Muscle of back (tissue), 3 donors: ENCODE measurements at regions not wholly inside any gene's neighbourhood (a gene's known extent, or its start where the extent isn't known, plus 50 kb on each side); places are given as distances from the start of the nearest gene placed in this dataset.

ENCODE experiments used
- DNase-seq, 3 donors: peaks; one replicate each; pipeline versions ENCODE4 v3.0.0 to v3.0.0-alpha.2; 2013

DNA sequence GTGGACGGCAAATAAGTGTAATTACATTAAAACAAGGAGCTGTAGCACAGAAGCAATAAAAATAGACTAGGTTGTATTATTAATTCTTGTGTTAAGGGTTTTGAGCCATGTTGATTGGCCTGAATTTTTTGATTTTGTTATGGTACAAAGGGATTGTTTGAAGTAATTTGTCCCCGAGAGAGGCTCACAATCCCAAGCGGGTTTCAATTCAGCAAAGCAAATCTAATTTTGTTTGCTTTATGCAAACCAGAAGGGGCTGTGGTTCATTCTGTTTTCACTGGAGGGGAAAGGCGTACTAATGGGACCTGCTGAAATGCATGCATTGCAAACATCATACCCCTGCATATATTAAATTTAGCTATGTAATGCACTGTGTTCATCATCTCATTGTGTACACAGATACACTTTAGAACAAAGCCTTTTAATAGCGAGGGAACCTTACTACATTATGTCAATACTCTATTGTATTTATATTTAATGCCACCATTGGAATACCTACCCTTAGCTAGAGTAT lies 379.5 kb upstream of the POU3F2 start:
- DNase-seq = no peak

DNA sequence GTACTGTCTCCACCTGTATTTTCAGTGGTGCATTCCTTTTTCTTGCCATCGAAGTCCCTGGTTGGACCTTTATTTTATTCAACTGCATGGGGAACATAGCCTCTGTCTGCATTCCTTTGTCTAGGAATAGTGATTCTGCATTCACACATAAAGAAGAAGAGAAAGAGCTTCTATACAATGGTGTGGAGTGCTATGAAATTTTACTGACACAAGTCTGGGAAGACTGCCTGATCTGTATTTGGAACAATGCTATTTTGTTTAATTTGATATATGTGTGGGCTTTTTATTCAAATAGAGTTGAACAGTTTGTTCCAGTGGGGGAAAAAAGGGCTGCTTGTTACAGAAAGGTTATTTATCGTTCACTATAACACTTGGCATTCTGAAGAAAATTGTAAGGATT lies 375.7 kb upstream of the POU3F2 start:
- DNase-seq = no peak

DNA sequence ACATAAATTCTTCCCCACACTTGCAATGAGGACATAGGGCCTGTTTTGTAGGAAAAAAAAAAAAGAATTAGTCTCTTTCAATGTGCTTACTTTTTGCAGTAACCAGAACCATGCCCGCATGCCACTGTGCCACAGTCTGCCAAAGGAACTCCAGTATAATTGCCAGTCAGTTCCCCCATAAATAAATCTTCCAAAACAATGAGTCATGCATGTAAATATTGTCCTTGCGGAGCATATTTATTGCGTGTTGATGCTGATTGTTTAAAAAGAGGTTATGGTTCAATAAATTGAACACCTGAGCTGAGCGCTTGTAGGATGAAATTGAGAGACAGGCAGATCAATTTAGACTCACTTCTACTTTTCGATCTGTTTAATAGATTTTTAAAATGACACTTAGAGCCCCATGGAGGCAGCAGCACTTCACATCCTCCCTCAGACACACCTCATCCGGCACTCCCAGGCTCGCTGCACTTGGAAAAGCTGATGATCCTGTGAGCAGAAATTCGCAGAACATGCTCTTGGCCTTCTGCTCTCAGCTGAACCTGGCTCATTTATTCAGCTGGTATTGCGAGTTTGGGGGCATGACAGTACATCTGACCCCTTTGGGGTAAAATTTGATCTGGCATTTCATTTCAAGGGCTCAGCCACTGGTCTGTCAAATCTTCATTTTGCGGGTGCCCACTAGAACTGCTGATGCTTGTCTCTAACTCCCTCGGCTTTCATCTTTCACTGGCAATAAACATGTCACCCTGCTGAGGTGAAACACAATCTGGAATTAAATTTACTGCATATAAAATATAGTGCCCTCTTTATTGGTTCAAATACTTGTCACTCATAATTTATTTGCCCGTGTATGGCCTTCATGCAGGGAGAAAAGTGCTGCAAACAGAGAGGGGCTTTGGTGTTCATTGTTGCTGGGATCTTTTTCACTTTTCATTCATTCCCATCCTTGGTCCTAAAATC lies 371.1 kb upstream of the POU3F2 start:
- DNase-seq = no peak

DNA sequence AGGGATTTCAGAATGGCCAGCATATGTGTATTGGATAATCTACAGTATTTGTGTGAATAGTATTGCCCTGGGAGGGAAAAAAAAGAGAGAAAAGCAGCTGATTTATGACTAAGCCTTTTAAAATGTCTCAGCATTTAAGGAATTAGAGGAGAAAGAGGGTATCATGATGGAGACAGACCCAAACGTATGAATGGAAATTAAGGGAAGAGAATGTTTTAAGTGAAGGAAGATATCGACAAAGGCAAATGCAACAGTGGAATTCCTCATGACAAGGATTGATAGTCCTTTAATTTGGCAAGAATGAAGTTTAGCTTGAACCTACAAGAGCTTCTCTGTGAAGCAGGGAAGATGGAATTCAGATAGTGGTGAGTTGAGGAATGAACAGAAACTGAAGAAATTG lies 367.3 kb upstream of the POU3F2 start:
- no peak for DNase-seq

DNA sequence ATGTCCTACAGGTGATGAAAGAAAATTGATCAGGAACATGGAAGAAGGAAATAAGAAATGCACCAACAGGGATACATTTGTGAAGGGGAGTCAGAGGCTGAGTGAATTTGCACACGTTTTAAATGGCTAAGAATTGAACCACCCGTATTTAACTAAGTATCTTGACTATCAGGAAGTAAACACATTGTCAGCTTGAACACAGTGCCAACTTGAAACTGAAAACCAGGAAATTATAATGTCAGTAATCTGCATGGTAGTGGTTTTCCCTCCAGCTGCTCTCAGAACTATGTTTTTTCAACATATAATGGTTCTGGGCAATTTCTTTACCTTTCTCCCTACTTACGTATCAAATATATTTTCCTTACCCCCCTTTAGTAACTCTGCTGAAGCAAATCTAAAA lies 366.5 kb upstream of the POU3F2 start:
- no peak for DNase-seq

DNA sequence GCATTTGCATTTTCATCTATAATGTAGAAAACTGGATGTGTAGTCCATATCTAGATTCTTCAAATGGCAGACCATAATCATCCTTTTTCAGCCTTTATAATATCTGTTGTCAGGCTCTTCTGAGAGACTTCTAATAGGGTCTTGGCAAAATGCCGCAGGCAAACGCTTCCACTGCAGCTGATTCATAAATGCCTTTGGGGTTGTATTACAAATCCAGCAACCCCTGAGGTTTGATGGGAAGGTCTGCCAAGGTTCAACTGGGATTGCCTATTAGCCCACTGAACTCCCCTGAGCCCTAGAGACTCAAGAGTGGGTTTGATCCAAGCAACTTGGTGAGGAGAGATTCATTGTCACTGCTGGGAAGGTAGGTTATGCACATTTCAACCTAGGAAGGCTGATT lies 365.2 kb upstream of the POU3F2 start:
- peak; percentile 8 to 17 (median 9) for DNase-seq

DNA sequence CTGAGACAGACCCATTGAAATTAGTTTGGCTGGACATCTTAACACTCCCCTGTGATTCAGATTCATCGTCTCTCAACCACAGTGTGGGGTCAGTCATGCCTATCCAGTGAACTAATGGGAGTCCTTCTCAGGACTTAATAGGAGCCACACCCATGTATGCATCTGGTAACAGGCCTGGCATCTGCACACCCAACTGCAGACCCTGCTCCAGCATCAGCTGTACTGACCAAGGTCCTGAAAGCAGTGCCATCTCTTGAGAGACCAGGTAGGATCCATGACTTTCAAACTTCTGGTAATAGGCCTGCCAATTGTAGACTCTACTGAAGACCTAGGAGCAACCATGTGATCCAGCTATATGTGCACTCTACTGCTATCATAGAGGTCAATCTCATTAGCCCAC lies 363.6 kb upstream of the POU3F2 start:
- DNase-seq = no peak

DNA sequence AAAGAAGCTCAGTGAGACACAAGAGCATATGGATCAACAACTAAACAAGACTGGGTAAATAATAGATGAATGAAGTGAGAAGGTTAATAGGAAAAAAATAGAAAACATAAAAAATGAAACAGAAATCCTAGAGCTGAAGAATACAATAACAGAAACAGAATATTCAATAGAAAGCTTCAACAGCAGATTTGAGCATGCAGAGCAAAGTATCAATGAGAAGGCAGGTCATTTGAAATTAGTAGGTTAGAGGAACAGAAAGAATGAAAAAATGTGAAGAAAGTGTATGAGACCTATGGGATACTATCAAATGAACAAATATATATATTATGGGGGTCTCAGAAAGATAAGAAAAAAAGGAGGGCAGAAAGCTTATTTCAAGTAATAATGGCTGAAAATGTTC lies 362.9 kb upstream of the POU3F2 start:
- DNase-seq = no peak

DNA sequence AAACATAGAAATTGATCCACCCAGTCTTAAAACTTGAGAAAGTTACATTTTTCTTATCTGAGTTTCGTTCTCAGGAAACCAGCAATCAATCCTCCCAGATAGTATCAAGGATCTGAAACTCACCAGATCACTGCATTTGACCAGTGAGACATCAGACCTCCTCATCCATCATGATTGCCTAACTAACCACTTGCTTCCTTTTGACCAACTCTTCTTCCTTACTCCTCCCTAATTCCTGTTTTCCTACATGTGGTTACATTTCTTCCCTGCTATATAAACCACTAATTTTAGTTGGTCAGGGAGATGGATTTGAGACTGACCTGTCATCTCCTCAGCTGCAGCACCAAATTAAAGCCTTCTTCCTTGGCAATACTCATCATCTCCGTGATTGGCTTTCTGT lies 357.1 kb upstream of the POU3F2 start:
- no peak for DNase-seq

DNA sequence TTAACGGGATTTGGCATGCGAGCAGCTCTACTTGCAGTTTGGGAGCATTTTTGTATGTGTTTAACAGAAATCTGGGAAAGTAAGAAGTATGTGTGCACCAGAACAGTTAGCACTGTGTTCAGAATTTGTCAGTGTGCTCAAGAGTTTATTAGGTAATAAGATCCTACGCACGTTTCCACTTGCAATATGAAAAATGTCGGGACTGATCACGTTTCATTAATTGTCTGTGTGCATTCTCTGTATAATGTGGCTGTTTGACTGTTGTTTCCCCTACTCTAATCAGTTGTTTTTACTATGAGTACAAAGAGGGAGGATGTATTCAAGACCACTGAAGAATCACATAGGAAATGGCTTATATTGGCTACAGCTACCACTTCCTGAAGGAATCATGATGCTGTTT lies 349.7 kb upstream of the POU3F2 start:
- DNase-seq = no peak

DNA sequence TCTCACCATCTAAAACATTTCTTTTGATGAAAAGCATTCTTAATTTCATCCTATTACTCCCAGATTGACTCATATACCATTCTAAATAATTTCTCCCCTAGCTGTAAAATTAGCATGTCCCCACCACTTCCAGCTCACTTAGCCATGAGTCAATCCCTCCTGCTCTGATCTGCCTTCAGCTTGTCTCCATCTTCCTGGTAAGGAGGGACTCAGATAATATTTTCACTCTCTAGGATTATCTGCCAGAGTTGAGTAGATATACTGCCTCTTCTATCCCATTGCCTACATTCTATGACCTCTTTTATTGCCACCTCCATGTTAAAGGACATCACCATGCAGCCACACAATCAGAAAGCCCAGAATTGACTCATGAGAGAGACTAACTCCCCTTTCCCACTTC lies 348.8 kb upstream of the POU3F2 start:
- DNase-seq = no peak

DNA sequence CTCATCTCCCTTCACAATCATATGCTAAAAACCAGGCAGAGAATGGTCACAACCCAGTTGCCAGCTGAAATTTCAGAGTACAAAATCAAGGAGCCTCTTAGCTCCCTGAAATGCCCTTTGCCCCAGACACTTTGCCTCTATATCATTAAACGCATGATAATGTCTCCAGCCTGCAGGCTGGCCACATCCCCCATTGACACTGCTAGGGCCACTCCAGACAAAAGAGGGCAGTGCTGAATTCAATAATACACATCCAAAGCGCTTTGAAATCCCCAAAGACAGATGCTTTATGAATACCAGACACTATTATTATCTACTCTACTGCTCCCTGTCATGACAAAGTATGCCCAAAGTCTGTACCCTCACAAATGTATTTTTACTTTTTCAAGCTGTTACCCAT lies 348.3 kb upstream of the POU3F2 start:
- DNase-seq = no peak

DNA sequence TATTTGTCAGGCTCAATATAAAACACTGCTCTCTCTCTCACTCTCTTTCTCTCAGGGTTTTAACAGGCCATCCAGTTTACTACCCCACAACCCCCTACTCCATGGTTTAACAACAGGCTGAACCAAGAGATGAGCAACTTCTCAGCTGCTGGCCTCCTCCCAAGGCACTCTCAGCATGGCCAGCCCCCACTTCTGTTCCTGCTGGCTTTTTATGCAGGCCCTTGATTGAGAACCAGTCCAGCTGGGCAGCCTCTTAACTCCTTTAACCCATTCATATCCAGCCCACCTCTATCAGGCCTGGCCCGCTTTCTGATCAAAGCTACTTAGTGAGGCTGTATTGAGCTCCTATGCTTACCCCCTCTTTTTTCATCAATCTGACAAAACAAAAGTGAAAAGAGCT lies 346.8 kb upstream of the POU3F2 start:
- DNase-seq = no peak

DNA sequence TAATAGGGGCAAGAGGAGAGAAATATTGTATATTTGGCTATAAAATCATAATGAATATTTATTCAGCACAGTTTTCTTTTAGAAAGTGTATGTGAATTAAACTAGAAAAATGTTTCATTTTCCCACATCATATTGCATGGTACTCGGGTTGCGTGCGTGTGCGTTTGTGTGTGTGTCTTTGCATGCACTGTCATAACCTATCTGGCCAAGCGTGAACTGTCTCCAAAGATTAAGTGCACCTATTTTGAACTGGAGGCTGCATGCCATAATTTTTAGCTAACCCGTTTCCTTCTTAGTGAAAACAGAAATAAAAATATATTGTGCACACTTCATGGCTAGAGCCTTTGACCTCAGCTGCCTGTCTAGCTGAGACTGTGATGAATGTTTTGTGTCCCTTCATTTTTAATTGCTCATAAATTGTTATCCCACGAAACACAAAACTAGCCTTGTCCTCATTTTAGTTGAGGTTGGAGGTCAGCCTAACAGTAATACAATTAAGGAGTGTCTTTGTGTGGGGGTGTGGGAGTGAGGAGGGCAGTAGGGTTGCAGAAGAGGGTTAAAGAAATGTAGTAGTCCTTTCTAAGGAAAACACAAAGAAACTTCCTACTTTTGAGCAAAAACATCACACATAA lies 336.1 kb upstream of the POU3F2 start:
- DNase-seq = no peak

DNA sequence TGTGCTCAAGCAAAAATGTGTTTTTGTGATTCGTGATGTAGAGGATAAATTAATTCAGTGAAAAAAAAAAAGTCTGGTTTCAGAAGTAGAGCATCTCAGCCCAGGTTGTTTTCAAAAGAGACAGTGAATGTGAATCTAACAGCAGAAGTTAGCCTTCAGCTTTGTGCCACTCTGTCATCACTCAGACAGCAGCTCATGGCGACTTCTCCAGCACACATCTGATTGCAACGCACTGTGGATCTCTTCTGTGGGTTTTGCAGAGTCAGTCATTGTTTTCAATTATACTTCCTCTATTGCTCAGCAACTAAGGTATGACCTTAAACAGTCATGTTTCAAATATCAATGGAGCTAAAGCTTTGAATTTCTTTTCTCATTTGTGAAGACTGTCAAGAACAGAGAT lies 335.5 kb upstream of the POU3F2 start:
- peak in 1 of 3 donors; percentile 2 for DNase-seq

DNA sequence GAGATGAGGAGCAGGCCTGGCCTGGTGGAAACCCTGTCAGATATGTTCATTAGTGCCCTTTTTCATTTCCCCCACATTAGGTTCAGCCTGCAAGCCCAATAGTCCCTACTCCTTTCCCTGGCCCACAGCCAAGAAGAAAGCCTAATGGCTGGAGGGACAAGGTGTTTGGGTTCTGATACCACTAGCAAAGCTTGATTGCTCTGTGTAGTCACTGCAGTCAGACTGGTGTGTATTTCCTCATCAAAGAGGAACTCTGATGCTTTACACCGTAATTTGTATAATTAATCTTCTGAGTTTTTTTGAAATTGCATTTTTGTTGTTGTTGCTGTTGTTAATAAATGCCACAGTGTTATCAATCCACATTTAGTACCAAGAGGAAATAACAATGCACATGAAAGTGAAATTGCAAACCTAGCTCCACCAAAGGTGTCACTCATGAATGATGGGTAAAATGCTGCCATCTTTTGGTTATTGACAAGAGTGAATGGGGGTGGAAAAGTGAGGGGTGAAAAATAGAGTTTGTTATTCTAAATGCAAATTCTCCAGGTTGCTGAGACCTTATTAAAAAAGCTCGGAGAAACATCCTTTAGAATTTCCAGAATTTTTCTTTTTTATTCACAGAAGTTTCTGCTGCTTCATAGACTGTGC lies 320.2 kb upstream of the POU3F2 start:
- no peak for DNase-seq

DNA sequence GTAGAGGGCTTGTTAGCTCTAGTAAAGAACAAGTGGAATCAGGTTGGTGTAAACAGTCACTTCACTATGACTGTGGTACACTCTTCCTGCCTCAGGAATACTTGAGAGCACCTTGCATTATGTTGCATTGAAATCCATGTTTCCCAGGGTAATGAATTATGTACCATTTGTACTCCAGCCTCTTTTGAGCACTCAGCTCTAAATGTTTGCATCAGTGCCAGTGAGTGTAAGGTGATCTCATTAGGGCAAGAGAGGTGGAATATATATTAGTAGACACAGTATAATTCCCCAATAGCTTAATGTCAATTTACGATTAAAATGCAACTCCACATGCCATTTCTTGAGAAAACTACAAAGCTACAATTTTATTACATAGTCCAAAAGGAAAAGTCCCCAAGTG lies 319.6 kb upstream of the POU3F2 start:
- DNase-seq = no peak

DNA sequence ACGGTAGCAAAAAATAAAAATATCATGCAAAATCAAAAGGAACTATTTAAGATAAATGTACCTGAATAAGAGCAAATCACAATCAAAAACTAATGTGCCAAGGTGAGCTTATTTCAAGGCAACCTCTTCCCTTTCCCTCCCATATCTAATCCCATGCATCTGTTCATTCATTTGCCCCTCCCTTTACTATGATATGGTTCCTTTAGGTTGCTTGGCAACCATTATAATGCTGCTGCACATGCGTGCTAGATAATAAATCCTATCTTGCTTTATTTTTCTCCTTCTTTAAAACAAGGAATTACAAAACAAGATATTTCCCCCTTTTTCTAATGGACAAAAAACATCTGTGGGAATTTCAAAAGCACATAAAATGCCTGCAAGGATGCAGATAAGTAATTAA lies 318.2 kb upstream of the POU3F2 start:
- DNase-seq = no peak

DNA sequence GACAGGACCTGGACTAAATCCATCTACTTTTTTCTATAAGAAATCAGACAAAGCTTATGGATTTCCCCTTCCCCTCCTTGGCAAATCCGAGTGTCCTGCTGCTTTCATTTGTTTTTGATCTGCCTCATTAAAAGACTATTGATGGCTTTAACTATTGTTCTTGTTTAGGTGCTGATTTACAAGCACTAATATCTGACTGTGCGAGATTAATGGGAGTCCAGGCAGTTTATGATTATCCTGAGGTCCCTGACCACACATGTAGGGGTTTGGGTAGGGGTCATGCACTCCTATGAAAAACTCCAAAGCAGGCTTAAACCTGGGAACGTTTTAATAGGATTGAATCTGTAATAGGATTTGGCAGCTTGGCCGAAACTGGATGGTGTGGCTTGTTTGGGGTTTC lies 317.5 kb upstream of the POU3F2 start:
- DNase-seq = no peak

DNA sequence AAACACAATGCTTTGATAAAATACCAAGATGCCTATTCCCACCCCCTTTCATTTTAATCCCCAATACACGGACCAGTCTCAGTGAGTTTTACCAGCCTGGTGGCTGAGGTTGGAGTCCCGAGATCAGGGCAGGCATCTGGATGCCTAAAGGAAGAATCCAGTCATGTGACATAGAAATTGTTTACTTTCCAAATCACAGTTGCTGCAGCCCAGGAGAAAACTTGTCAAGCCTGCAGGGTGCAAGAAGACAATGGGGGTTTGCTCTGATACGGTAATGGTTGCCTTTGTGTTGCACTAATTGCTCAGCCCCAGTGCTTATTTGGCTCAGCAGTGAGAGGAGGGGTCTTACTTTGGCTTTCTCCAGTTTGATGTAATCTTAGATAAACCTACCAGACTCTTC lies 308.5 kb upstream of the POU3F2 start:
- no peak for DNase-seq

DNA sequence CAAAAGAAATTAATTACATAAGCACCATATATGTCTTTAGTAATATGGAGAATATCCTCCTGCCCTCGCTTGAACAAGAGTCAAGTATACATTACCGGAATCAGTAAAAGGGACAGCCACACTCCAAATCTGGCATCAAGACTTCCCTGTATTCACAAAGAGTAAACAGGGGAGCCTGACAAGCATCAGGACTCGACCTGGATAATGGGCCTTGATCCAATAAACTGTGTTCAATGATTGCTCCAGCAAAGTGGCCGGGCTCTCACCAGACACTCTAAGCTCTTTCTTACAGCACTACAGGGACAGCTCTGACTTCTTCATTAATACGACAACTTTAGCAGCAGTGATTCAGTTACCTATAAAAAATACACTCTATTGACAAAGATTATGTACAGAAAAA lies 307.9 kb upstream of the POU3F2 start:
- DNase-seq = no peak

DNA sequence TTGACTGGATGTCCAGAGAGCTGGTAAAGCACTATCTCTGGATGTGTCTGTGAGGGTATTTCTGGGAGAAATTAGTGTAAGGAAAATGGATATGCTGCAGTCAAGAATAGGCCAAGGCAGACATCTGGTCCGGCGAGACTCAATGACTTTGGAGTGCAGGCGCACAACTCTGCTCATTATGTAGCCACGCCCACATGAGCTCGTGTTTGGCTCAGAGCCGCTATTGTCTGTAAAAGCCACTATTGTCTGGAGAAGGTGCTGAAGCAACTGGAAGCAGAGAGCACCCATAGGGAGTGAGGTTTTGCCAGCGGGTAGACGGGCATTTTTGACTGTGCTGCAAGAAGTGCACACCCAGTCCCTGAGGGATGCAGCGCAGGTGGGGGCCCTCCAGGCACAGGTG lies 305.0 kb upstream of the POU3F2 start:
- no peak for DNase-seq

DNA sequence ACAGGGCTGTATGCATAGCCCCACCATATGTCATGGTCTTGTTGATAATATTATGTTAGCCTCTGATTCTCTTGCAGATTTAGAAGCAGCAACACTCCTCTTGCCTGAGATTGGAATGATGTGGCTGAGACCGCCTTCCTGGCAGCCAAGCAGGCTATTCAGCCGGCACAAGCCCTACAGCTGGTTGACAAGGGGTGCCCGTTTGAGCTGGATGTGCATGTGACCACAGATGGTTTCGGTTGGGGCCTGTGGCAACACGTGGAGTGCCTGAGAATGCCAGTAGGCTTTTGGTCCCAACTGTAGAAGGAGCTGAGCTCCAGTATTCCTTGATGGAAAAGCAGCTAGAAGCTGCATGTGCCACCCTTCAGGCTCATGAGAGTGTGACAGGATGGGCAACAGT lies 303.6 kb upstream of the POU3F2 start:
- DNase-seq = no peak
